HepG2 (cell line): ENCODE measurements at regions not wholly inside any gene's neighbourhood (a gene's known extent, or its start where the extent isn't known, plus 50 kb on each side); places are given as distances from the start of the nearest gene placed in this dataset.

Source experiments
- AGO1 ChIP-seq: fragments of 200-400 bp; formaldehyde crosslinking; IDR thresholded peaks from 2 replicates; pipeline ENCODE4 v1.6.1; 2017; ENCODE audit warnings: mild to moderate bottlenecking, low read depth, low read length, moderate library complexity; ENCODE audit not compliant: poor library complexity, severe bottlenecking
- ESRRA ChIP-seq: sonication (generic); formaldehyde crosslinking; IDR thresholded peaks from 2 replicates; pipeline ENCODE4 v1.5.1; 2020; ENCODE audit warnings: mild to moderate bottlenecking, low read depth, missing genetic modification reagents
- ETV6 ChIP-seq: sonication (generic); formaldehyde crosslinking; conservative IDR thresholded peaks from 2 replicates; pipeline ENCODE4 v1.4.0; 2020; ENCODE audit warnings: missing genetic modification reagents
- FOXA3 ChIP-seq: IDR thresholded peaks from 2 replicates; pipeline ENCODE4 v1.6.1; 2016; ENCODE audit warnings: missing genetic modification reagents, missing compliant biosample characterization
- HOXA3 ChIP-seq: sonication (generic); formaldehyde crosslinking; IDR thresholded peaks from 2 replicates; pipeline ENCODE4 v1.5.0; 2020; ENCODE audit warnings: missing genetic modification reagents
- KLF11 ChIP-seq: IDR thresholded peaks from 2 replicates; pipeline ENCODE4 v1.6.1; 2016; ENCODE audit warnings: missing compliant biosample characterization
- MED8 ChIP-seq: sonication (generic); formaldehyde crosslinking; IDR thresholded peaks from 2 replicates; pipeline ENCODE4 v1.8.1; 2023; ENCODE audit warnings: mild to moderate bottlenecking, missing genetic modification reagents; ENCODE audit not compliant: insufficient replicate concordance
- NFKB2 ChIP-seq: sonication (generic); formaldehyde crosslinking; IDR thresholded peaks from 2 replicates; pipeline ENCODE4 v1.4.0; 2020; ENCODE audit warnings: missing genetic modification reagents, borderline replicate concordance
- NFYC ChIP-seq: IDR thresholded peaks from 2 replicates; pipeline ENCODE4 v1.6.1; 2016; ENCODE audit warnings: missing genetic modification reagents, missing compliant biosample characterization
- NR2F6 ChIP-seq, 2 experiments: IDR thresholded peaks; 2 replicates each; pipeline ENCODE4 v1.6.1; 2016; ENCODE audit warnings: antibody characterized with exemption in 1 of 2, mild to moderate bottlenecking in 1 of 2
- RARA ChIP-seq: IDR thresholded peaks from 2 replicates; pipeline ENCODE4 v1.6.1; 2016; ENCODE audit warnings: missing genetic modification reagents, missing compliant biosample characterization
- SCMH1 ChIP-seq: sonication (generic); formaldehyde crosslinking; IDR thresholded peaks from 2 replicates; pipeline ENCODE4 v1.9.0; 2021; ENCODE audit warnings: missing genetic modification reagents, mild to moderate bottlenecking, borderline replicate concordance
- SOX6 ChIP-seq, 2 experiments: fragments of 450-650 bp in 1 of 2; sonication (generic) in 1 of 2; formaldehyde crosslinking in 1 of 2; IDR thresholded peaks; 2 replicates each; pipeline versions ENCODE4 v1.4.0 to v1.6.1; 2017 to 2020; ENCODE audit warnings: antibody characterized with exemption in 1 of 2, mild to moderate bottlenecking in 1 of 2, missing genetic modification reagents in 1 of 2
- SUZ12 ChIP-seq: fragments of 150-350 bp; IDR thresholded peaks from 2 replicates; pipeline ENCODE4 v1.6.1; 2014; ENCODE audit warnings: low read depth, low read length
- ZNF292 ChIP-seq: sonication (generic); formaldehyde crosslinking; IDR thresholded peaks from 2 replicates; pipeline ENCODE4 v1.8.1; 2022; ENCODE audit warnings: mild to moderate bottlenecking, low read depth, missing genetic modification reagents, borderline replicate concordance
- ZNF431 ChIP-seq: sonication (generic); formaldehyde crosslinking; IDR thresholded peaks from 2 replicates; pipeline ENCODE4 v1.9.0; 2022; ENCODE audit warnings: missing genetic modification reagents, low read depth, mild to moderate bottlenecking, borderline replicate concordance
- ZNF556 ChIP-seq: sonication (generic); formaldehyde crosslinking; IDR thresholded peaks from 2 replicates; pipeline ENCODE4 v1.4.0; 2020; ENCODE audit warnings: mild to moderate bottlenecking, missing genetic modification reagents, borderline replicate concordance
- ZNF678 ChIP-seq: sonication (generic); formaldehyde crosslinking; IDR thresholded peaks from 2 replicates; pipeline ENCODE4 v1.4.0; 2020; ENCODE audit warnings: mild to moderate bottlenecking, missing genetic modification reagents
- ZNF850 ChIP-seq: sonication (generic); formaldehyde crosslinking; conservative IDR thresholded peaks from 2 replicates; pipeline ENCODE4 v1.9.0; 2021; ENCODE audit warnings: mild to moderate bottlenecking, missing genetic modification reagents
- TF ChIP-seq, protein P1 (sequence below): sonication (generic); formaldehyde crosslinking; IDR thresholded peaks from 2 replicates; pipeline ENCODE4 v1.5.0; 2020; ENCODE audit warnings: missing genetic modification reagents, mild to moderate bottlenecking, borderline replicate concordance
- TF ChIP-seq, protein P2 (sequence below): IDR thresholded peaks from 2 replicates; pipeline ENCODE4 v1.6.1; 2016; ENCODE audit warnings: low read depth, borderline replicate concordance
- TF ChIP-seq, protein P3 (sequence below): sonication (generic); formaldehyde crosslinking; IDR thresholded peaks from 2 replicates; pipeline ENCODE4 v1.4.0; 2020; ENCODE audit warnings: missing genetic modification reagents
- TF ChIP-seq, protein P4 (sequence below): sonication (generic); formaldehyde crosslinking; IDR thresholded peaks from 2 replicates; pipeline ENCODE4 v1.4.0; 2020; ENCODE audit warnings: missing genetic modification reagents, low read depth, mild to moderate bottlenecking, borderline replicate concordance
- TF ChIP-seq, protein P5 (sequence below): sonication (generic); formaldehyde crosslinking; IDR thresholded peaks from 2 replicates; pipeline ENCODE4 v1.5.0; 2020; ENCODE audit warnings: missing genetic modification reagents

DNA sequence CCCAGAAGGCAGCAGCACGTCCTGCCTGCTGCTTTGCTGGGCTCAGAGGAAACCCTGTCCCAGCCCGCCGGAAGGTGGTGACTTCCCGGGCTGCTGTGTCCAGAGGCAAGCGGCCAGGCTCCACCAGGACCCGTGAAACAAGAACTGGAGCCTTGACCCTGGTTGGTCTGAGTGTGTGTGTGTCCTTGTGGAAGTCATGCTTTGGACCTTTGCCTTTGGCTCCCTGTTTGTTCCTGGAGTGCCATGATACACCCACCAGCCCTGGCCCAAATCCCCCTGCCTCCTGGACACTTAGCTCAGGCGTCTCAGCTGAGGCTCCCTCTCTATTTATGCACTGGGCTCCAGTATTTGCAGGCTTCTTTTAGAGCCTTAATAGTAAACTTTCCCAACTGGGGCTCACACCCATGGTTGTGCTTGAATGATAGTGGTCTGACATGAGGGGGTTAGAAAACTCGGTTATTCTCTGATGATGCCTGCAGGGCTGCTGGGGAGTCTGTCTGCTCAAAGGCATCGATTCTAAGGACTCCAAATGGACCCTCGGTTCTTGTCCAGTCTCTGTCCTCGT lies 72.2 kb downstream of the C9orf50 start (continued):
- TF ChIP-seq, protein P1, sequence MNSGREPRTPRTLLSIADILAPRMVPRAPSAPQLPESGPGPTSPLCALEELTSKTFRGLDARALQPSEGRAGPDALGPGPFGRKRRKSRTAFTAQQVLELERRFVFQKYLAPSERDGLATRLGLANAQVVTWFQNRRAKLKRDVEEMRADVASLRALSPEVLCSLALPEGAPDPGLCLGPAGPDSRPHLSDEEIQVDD: no peak
- TF ChIP-seq ZNF431 (CRISPR knock-in tag) (no peak), NR2F6 (IDR thresholded peaks at IDR 0.05) (no peak), NR2F6 (CRISPR knock-in tag; IDR thresholded peaks at IDR 0.05) (peak; percentile 67), ZNF292 (CRISPR knock-in tag) (peak; percentile 52; the same call in 1 of the 2 replicates), ZNF678 (CRISPR knock-in tag) (no peak), RARA (peak; percentile 62), MED8 (CRISPR knock-in tag) (no peak), SOX6 (IDR thresholded peaks at IDR 0.05) (no peak), SOX6 (CRISPR knock-in tag; IDR thresholded peaks at IDR 0.05) (peak; percentile 13; the same call in 1 of the 2 replicates), AGO1 (no peak), ZNF556 (0 out of 2 replicates have a peak, but pooled peaks have one; percentile 13), NFKB2 (CRISPR knock-in tag) (peak; percentile 25; the same call in 1 of the 2 replicates), NFYC (CRISPR knock-in tag) (no peak), ZNF850 (CRISPR knock-in tag) (no peak), SUZ12 (no peak), ESRRA (CRISPR knock-in tag) (peak; percentile 59; the same call in 1 of the 2 replicates), SCMH1 (CRISPR knock-in tag) (no peak), KLF11 (no peak), FOXA3 (CRISPR knock-in tag) (0 out of 2 replicates have a peak, but pooled peaks have one; percentile 21), HOXA3 (CRISPR knock-in tag) (peak; percentile 29; the same call in 1 of the 2 replicates), ETV6 (no peak)
- TF ChIP-seq, protein P2, sequence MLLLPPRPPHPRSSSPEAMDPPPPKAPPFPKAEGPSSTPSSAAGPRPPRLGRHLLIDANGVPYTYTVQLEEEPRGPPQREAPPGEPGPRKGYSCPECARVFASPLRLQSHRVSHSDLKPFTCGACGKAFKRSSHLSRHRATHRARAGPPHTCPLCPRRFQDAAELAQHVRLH (CRISPR knock-in tag): no peak
- TF ChIP-seq, protein P3, sequence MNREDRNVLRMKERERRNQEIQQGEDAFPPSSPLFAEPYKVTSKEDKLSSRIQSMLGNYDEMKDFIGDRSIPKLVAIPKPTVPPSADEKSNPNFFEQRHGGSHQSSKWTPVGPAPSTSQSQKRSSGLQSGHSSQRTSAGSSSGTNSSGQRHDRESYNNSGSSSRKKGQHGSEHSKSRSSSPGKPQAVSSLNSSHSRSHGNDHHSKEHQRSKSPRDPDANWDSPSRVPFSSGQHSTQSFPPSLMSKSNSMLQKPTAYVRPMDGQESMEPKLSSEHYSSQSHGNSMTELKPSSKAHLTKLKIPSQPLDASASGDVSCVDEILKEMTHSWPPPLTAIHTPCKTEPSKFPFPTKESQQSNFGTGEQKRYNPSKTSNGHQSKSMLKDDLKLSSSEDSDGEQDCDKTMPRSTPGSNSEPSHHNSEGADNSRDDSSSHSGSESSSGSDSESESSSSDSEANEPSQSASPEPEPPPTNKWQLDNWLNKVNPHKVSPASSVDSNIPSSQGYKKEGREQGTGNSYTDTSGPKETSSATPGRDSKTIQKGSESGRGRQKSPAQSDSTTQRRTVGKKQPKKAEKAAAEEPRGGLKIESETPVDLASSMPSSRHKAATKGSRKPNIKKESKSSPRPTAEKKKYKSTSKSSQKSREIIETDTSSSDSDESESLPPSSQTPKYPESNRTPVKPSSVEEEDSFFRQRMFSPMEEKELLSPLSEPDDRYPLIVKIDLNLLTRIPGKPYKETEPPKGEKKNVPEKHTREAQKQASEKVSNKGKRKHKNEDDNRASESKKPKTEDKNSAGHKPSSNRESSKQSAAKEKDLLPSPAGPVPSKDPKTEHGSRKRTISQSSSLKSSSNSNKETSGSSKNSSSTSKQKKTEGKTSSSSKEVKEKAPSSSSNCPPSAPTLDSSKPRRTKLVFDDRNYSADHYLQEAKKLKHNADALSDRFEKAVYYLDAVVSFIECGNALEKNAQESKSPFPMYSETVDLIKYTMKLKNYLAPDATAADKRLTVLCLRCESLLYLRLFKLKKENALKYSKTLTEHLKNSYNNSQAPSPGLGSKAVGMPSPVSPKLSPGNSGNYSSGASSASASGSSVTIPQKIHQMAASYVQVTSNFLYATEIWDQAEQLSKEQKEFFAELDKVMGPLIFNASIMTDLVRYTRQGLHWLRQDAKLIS (CRISPR knock-in tag): no peak
- TF ChIP-seq, protein P4, sequence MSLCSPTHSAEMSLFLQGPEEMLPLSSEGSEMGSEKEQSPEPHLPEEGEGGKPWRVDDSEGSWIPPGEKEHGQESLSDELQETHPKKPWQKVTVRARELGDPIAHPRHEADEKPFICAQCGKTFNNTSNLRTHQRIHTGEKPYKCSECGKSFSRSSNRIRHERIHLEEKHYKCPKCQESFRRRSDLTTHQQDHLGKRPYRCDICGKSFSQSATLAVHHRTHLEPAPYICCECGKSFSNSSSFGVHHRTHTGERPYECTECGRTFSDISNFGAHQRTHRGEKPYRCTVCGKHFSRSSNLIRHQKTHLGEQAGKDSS: no peak
- TF ChIP-seq, protein P5, sequence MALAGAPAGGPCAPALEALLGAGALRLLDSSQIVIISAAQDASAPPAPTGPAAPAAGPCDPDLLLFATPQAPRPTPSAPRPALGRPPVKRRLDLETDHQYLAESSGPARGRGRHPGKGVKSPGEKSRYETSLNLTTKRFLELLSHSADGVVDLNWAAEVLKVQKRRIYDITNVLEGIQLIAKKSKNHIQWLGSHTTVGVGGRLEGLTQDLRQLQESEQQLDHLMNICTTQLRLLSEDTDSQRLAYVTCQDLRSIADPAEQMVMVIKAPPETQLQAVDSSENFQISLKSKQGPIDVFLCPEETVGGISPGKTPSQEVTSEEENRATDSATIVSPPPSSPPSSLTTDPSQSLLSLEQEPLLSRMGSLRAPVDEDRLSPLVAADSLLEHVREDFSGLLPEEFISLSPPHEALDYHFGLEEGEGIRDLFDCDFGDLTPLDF (CRISPR knock-in tag): no peak
